BE2C (cell line): ENCODE measurements at regions not wholly inside any gene's neighbourhood (a gene's known extent, or its start where the extent isn't known, plus 50 kb on each side); places are given as distances from the start of the nearest gene placed in this dataset.

Source experiments
- DNase-seq: peaks from one replicate; pipeline ENCODE4 v3.0.0-alpha.2; 2020
- H3K27me3 ChIP-seq: fragments of 250-450 bp; sonication (Bioruptor Pico); 2 replicates; pipeline ENCODE4 v1.5.1; 2020; ENCODE audit warnings: mild to moderate bottlenecking
- H3K36me3 ChIP-seq: fragments of 250-450 bp; sonication (Bioruptor Pico); 2 replicates; pipeline ENCODE4 v1.5.1; 2020; ENCODE audit warnings: mild to moderate bottlenecking
- H3K4me1 ChIP-seq: fragments of 250-450 bp; sonication (Bioruptor Pico); 2 replicates; pipeline ENCODE4 v1.5.1; 2020
- H3K4me3 ChIP-seq: 2 replicates; pipeline ENCODE4 v1.5.1; 2011; ENCODE audit warnings: low read depth, low read length
- H3K9me3 ChIP-seq: fragments of 250-450 bp; sonication (Bioruptor Pico); 2 replicates; pipeline ENCODE4 v1.5.1; 2020
- TF ChIP-seq, protein P1 (sequence below): IDR thresholded peaks from 2 replicates; pipeline ENCODE4 v1.5.1; 2012; ENCODE audit warnings: mild to moderate bottlenecking, low read depth, low read length

GRCh38 chr9:2934883-2935282 is 91.0 kb upstream of the PUM3 start:
- H3K27me3 ChIP-seq = no peaks in the 10 kb centered on the region
- H3K4me1 ChIP-seq = no peaks in the 10 kb centered on the region
- no peak for DNase-seq
- H3K4me3 ChIP-seq = no peak overlapping the region
- H3K36me3 ChIP-seq = no peaks in the 10 kb centered on the region
- TF ChIP-seq, protein P1, sequence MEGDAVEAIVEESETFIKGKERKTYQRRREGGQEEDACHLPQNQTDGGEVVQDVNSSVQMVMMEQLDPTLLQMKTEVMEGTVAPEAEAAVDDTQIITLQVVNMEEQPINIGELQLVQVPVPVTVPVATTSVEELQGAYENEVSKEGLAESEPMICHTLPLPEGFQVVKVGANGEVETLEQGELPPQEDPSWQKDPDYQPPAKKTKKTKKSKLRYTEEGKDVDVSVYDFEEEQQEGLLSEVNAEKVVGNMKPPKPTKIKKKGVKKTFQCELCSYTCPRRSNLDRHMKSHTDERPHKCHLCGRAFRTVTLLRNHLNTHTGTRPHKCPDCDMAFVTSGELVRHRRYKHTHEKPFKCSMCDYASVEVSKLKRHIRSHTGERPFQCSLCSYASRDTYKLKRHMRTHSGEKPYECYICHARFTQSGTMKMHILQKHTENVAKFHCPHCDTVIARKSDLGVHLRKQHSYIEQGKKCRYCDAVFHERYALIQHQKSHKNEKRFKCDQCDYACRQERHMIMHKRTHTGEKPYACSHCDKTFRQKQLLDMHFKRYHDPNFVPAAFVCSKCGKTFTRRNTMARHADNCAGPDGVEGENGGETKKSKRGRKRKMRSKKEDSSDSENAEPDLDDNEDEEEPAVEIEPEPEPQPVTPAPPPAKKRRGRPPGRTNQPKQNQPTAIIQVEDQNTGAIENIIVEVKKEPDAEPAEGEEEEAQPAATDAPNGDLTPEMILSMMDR = no peak
- no peaks in the 10 kb centered on the region for H3K9me3 ChIP-seq

DNA sequence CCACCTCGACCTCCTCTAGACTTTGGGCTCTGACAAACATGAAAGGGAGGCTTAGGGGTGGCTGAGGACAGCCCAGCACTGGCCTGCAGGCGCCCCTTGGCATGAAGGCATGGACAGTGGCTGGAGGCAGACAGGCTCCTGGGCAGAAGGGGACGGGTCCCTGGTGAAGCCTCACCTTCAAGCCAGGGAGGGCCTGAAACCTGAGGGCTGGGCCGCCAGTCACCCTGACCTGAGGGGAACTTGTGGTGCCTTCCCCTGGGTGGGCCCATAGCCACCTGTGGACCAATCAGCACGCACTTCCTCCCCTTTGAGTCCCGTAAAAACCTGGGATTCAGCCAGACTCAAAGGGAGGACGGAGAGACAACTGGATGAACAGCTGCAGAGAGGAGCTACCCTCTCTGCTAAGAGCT is 90.4 kb upstream of the PUM3 start:
- Histone ChIP-seq H3K4me1 (no peaks in the 10 kb centered on the region), H3K36me3 (no peaks in the 10 kb centered on the region), H3K4me3 (no peak overlapping the region), H3K9me3 (no peaks in the 10 kb centered on the region), H3K27me3 (no peaks in the 10 kb centered on the region)
- TF ChIP-seq, protein P1 = no peak
- DNase-seq = no peak

GRCh38 chr9:2933165-2934095 is 89.5 kb upstream of the PUM3 start:
- no peaks in the 10 kb centered on the region for H3K4me1 ChIP-seq
- H3K36me3 ChIP-seq = no peaks in the 10 kb centered on the region
- H3K4me3 ChIP-seq = no peak overlapping the region
- no peaks in the 10 kb centered on the region for H3K27me3 ChIP-seq
- TF ChIP-seq, protein P1 = no peak
- no peaks in the 10 kb centered on the region for H3K9me3 ChIP-seq
- DNase-seq = no peak

- H3K36me3 ChIP-seq = no peaks in the 10 kb centered on the region
- no peak for DNase-seq
- H3K9me3 ChIP-seq = no peaks in the 10 kb centered on the region
- TF ChIP-seq, protein P1 = no peak
- H3K4me1 ChIP-seq = no peaks in the 10 kb centered on the region
- H3K4me3 ChIP-seq = no peak overlapping the region
- H3K27me3 ChIP-seq = no peaks in the 10 kb centered on the region
Observed at GRCh38 chr9:2928411-2928810, 84.5 kb upstream of the PUM3 start.

DNA sequence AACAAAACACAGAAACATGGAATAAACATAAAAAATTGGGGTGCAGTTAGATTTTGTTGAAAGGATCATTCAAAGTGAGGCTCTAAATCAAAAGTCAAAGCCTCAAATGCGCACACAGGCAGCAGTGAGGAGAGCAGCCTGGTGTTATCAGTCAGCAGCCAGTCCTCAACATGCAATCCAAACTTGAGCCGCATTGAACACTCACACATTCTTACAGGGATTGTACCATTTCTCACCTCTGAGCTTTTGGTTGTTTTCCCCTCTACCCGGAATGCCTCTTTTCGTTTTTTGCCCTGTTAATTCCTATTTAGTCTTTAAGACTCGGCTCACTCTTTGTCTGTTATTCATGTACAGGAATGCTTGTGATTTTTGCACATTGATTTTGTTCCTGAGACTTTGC is 81.1 kb upstream of the PUM3 start:
- no peak overlapping the region for H3K4me3 ChIP-seq
- no peaks in the 10 kb centered on the region for H3K9me3 ChIP-seq
- DNase-seq = no peak
- no peaks in the 10 kb centered on the region for H3K27me3 ChIP-seq
- no peaks in the 10 kb centered on the region for H3K36me3 ChIP-seq
- H3K4me1 ChIP-seq = no peaks in the 10 kb centered on the region
- TF ChIP-seq, protein P1 = no peak

DNA sequence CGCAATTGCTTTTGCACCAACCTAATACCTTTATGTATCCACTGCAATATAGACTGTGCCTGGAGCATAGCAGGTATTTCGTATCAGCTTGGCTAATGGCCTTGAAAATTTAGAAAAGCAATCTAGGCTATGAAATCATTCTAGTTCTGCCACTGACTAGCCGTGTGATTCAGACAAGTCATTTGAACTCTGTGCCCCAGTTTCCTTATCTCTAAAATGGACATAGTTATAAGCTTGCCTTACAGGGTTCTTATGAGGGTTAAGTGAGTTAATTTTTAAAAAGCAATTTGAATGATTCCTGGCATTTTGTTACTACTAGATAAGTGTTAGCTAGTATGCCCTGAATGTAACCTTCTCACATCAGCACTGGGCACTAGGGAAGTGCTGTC is 80.5 kb upstream of the PUM3 start:
- no peak overlapping the region for H3K4me3 ChIP-seq
- H3K9me3 ChIP-seq = no peaks in the 10 kb centered on the region
- TF ChIP-seq, protein P1 = no peak
- no peak for DNase-seq
- H3K36me3 ChIP-seq = no peaks in the 10 kb centered on the region
- no peaks in the 10 kb centered on the region for H3K4me1 ChIP-seq
- H3K27me3 ChIP-seq = no peaks in the 10 kb centered on the region
